OCI-LY1 (cell line): ENCODE measurements at regions not wholly inside any gene's neighbourhood (a gene's known extent, or its start where the extent isn't known, plus 50 kb on each side); places are given as distances from the start of the nearest gene placed in this dataset.
"Not testable (repeated sequence)": the region's sequence is repeated elsewhere in the genome, so short reads cannot be mapped to it uniquely, and the experiment has no call there.

Experiments
- H2AFZ ChIP-seq: fragments of 200-600 bp; sonication (generic), shearing (Covaris generic); 2 replicates; pipeline ENCODE4 v1.6.0; 2014; ENCODE audit warnings: antibody characterized with exemption, mild to moderate bottlenecking, low read length
- H3F3A ChIP-seq: fragments of 200-600 bp; sonication (generic), shearing (Covaris generic); 2 replicates; pipeline ENCODE4 v1.6.0; 2014; ENCODE audit warnings: mild to moderate bottlenecking, antibody characterized with exemption, low read length, moderate library complexity; ENCODE audit not compliant: insufficient read depth
- H3K27ac ChIP-seq: fragments of 200-600 bp; sonication (generic); 2 replicates; pipeline ENCODE4 v1.5.1; 2014; ENCODE audit warnings: low read length, mixed run types, mild to moderate bottlenecking, low read depth; ENCODE audit not compliant: poor library complexity, severe bottlenecking
- H3K27me3 ChIP-seq: fragments of 200-600 bp; sonication (generic); 2 replicates; pipeline ENCODE4 v1.6.0; 2014; ENCODE audit warnings: antibody characterized with exemption, mild to moderate bottlenecking, low read length, moderate library complexity; ENCODE audit not compliant: insufficient read depth
- H3K36me3 ChIP-seq: fragments of 200-600 bp; sonication (generic); 2 replicates; pipeline ENCODE4 v1.6.1; 2014; ENCODE audit warnings: mild to moderate bottlenecking, antibody characterized with exemption, low read length, moderate library complexity, mixed read lengths; ENCODE audit not compliant: insufficient read depth
- H3K4me1 ChIP-seq: fragments of 200-600 bp; sonication (generic); 2 replicates; pipeline ENCODE4 v1.5.1; 2014; ENCODE audit warnings: mild to moderate bottlenecking, low read length, moderate library complexity; ENCODE audit not compliant: insufficient read depth, severe bottlenecking
- H3K4me2 ChIP-seq: fragments of 200-600 bp; sonication (generic), shearing (Covaris generic); 2 replicates; pipeline ENCODE4 v1.6.1; 2014; ENCODE audit warnings: low read length
- H3K4me3 ChIP-seq: fragments of 200-600 bp; sonication (generic); 2 replicates; pipeline ENCODE4 v1.5.1; 2014; ENCODE audit warnings: low read length, low read depth, mild to moderate bottlenecking, mixed read lengths; ENCODE audit not compliant: poor library complexity, severe bottlenecking
- H3K79me2 ChIP-seq: fragments of 200-600 bp; shearing (Covaris generic); 2 replicates; pipeline ENCODE4 v1.6.1; 2016; ENCODE audit warnings: mixed run types, low read length, mixed read lengths; ENCODE audit not compliant: insufficient read depth
- H3K9ac ChIP-seq: fragments of 200-600 bp; sonication (generic), shearing (Covaris generic); 2 replicates; pipeline ENCODE4 v1.6.1; 2014; ENCODE audit warnings: mild to moderate bottlenecking, low read length, mixed read lengths
- H3K9me2 ChIP-seq: fragments of 200-600 bp; sonication (generic), shearing (Covaris generic); 2 replicates; pipeline ENCODE4 v1.6.1; 2014; ENCODE audit warnings: low read depth, mild to moderate bottlenecking, low read length, mixed read lengths
- H3K9me3 ChIP-seq: fragments of 200-600 bp; shearing (Covaris generic); 2 replicates; pipeline ENCODE4 v1.6.1; 2014; ENCODE audit warnings: low read length, mixed read lengths
- H4K20me1 ChIP-seq: fragments of 200-600 bp; sonication (generic), shearing (Covaris generic); 2 replicates; pipeline ENCODE4 v1.6.0; 2016; ENCODE audit warnings: mild to moderate bottlenecking, low read length; ENCODE audit not compliant: insufficient read depth

GRCh38 chr9:42300124-42300523 lies 116.7 kb downstream of the SPATA31A6 start:
- H4K20me1 ChIP-seq, H3F3A ChIP-seq, H3K9me2 ChIP-seq, H3K79me2 ChIP-seq, H3K36me3 ChIP-seq, H3K4me1 ChIP-seq, H3K9ac ChIP-seq, H3K27me3 ChIP-seq, H3K9me3 ChIP-seq, H3K4me2 ChIP-seq, H2AFZ ChIP-seq, H3K4me3 ChIP-seq, H3K27ac ChIP-seq: not testable (repeated sequence)

DNA sequence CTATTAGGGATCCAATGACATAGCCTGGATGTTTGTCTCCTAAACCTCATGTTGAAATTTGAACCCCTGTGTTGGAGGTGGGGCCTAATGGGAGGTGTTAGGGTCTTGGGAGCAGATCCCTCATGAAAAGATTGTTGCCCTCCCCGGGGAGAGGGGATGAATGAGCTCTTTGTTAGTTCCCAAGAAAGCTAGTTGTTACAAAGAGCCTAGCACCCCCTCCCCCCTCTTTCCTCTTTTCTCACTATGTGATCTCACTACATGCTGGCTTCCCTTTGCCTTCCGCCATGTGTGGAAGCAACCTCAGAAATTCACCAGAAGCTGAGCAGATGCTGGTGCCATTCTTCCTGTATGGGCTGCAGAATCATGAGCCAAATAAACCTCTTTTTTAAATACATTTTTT lies 123.2 kb downstream of the SPATA31A6 start:
- H3K9me2 ChIP-seq, H3K79me2 ChIP-seq, H3K27me3 ChIP-seq, H3F3A ChIP-seq, H3K4me3 ChIP-seq, H3K4me1 ChIP-seq, H3K9ac ChIP-seq, H3K27ac ChIP-seq, H2AFZ ChIP-seq, H3K9me3 ChIP-seq, H4K20me1 ChIP-seq, H3K36me3 ChIP-seq, H3K4me2 ChIP-seq: not testable (repeated sequence)

GRCh38 chr9:42307449-42307848 lies 124.0 kb downstream of the SPATA31A6 start:
- not testable (repeated sequence) for H3K9ac ChIP-seq, H3K27me3 ChIP-seq, H4K20me1 ChIP-seq, H3K9me3 ChIP-seq, H2AFZ ChIP-seq, H3K27ac ChIP-seq, H3K9me2 ChIP-seq, H3K79me2 ChIP-seq, H3F3A ChIP-seq, H3K36me3 ChIP-seq, H3K4me3 ChIP-seq, H3K4me1 ChIP-seq, H3K4me2 ChIP-seq

DNA sequence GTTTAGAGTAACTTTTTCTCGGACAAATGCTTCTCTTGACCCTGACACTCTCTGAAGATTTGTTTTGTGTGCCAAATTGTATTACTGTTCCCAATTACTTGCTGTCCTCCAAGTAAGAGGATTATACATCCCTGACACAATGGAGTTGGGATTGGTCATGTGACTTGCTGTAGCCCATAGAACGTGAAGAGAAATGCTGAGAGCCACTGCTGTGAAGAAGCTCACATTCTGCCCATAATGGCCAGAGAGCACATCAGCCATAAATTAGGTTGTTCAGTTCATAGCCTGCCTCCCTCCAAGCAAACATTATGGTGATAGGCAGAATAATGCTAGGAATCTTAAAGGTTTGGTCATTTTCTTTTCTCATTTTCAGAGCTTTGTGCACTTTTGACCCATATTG lies 127.5 kb downstream of the SPATA31A6 start:
- H3K9me3 ChIP-seq, H4K20me1 ChIP-seq, H3K4me3 ChIP-seq, H3K27me3 ChIP-seq, H3K4me2 ChIP-seq, H3K79me2 ChIP-seq, H3F3A ChIP-seq, H2AFZ ChIP-seq, H3K36me3 ChIP-seq, H3K9me2 ChIP-seq, H3K9ac ChIP-seq, H3K4me1 ChIP-seq, H3K27ac ChIP-seq: not testable (repeated sequence)

DNA sequence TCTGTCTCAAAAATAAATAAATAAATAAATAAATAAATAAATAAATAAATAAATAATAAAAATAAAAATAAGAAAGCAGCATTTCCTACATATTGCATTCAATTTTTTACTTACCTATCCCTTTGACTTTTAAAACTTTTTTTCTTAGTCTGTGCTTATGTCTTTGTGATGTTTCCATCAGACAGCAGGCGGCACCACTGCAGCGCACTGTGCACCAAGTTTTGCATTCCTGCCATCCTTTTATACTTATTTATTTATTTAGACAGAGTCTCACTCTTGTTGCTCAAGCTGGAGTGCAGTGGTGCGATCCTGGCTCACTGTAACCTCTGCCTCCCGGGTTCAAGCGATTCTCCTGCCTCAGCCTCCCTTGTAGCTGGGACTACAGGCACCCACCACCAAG lies 132.6 kb downstream of the SPATA31A6 start:
- H3K36me3 ChIP-seq, H3K9me3 ChIP-seq, H3F3A ChIP-seq, H4K20me1 ChIP-seq, H2AFZ ChIP-seq, H3K9ac ChIP-seq, H3K4me2 ChIP-seq, H3K27me3 ChIP-seq, H3K9me2 ChIP-seq, H3K27ac ChIP-seq, H3K4me3 ChIP-seq, H3K79me2 ChIP-seq, H3K4me1 ChIP-seq: not testable (repeated sequence)

DNA sequence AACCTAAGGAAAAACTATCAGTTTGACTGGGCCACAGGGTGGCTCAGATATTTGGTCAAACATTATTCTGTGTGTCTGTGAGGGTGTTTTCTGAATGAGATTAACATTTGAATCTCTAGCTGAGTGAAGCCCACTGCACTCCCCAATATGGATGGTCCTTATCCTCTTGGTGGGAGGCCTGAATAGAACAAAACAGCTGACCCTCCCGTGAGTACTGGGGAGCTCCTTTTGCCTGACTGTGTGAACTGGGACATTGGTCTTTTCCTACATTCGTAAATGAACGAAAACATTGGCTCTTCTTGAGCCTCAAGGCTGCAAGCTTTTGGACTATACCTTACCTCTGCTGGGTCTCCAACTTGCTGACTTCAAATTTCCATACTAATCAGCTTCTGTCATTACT lies 134.2 kb downstream of the SPATA31A6 start:
- not testable (repeated sequence) for H3K79me2 ChIP-seq, H3K4me2 ChIP-seq, H3F3A ChIP-seq, H3K9ac ChIP-seq, H3K9me2 ChIP-seq, H3K27me3 ChIP-seq, H3K36me3 ChIP-seq, H4K20me1 ChIP-seq, H2AFZ ChIP-seq, H3K4me3 ChIP-seq, H3K4me1 ChIP-seq, H3K9me3 ChIP-seq, H3K27ac ChIP-seq

DNA sequence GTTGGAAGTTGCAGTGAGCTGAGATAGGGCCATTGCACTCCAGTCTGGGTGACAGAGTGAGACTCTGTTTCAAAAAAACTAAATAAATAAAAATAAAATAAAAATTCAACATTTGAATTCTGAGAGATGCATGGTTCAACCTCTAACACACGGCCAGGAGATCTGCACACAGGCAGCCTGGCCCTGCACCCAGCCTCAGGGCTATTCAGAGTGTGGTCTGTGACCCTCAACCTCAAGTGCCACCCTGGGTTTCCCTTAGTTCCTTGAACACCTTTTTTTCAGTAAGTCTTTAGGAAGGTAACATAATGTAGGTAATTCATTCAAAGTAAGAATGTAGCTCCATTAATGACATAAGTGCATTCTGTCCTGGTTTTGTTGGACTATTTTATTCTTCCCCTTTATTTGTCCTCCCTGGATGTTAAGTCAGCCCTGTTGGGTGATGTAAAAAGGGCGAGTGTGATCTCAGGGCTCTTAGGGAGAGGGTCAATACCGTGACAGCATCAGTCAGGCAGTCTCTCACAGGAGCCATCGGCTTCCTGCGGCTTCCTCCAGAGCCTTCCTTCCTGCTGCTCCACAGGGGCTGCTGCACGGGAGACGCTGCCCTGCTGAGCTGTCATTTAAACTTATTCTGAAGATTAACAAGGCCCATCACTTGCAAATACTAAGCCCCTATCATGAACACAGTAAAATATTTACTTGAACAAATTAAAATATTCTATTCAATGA lies 139.8 kb downstream of the SPATA31A6 start:
- H3K9me2 ChIP-seq, H3K4me3 ChIP-seq: not testable (repeated sequence)

DNA sequence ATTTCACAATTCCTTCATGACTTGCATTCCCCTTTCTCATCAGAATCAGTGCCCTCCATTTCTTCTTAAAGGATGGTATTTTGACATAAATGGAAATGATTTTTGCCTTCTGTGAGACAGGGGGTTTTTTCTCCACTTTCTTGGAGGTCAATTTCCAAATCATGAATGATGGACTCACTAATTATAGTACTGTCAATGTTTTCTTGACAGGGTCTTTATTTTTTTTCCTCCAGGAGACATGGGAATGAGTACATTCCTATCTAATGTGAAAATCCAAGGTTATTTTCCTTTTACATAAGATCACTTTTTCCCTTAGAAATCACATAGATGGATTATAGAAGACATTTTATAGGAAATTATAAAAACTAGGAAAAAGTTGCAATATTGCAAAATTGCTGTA lies 141.7 kb downstream of the SPATA31A6 start:
- not testable (repeated sequence) for H3K4me2 ChIP-seq, H3F3A ChIP-seq, H2AFZ ChIP-seq, H3K79me2 ChIP-seq, H3K27me3 ChIP-seq, H3K36me3 ChIP-seq, H3K9ac ChIP-seq, H4K20me1 ChIP-seq, H3K9me2 ChIP-seq, H3K4me3 ChIP-seq, H3K9me3 ChIP-seq, H3K27ac ChIP-seq, H3K4me1 ChIP-seq

More for the DNA sequence above, 139.8 kb downstream of the SPATA31A6 start:
- H2AFZ ChIP-seq, H4K20me1 ChIP-seq, H3K79me2 ChIP-seq, H3K9ac ChIP-seq, H3K4me1 ChIP-seq, H3K27ac ChIP-seq, H3K27me3 ChIP-seq, H3F3A ChIP-seq, H3K36me3 ChIP-seq, H3K9me3 ChIP-seq, H3K4me2 ChIP-seq: not testable (repeated sequence)
